ENCODE measurements at regions not wholly inside any gene's neighbourhood (a gene's known extent, or its start where the extent isn't known, plus 50 kb on each side); places are given as distances from the start of the nearest gene placed in this dataset.

- H3K27ac Mint-ChIP-seq, result no peak overlapping the region
- no peaks in the 10 kb centered on the region for H3K4me1 Mint-ChIP-seq
- H3K27me3 Mint-ChIP-seq, result no peaks in the 10 kb centered on the region
- H3K9me3 Mint-ChIP-seq, result peaks cover 32% of the 10 kb centered on the region
- H3K4me3 Mint-ChIP-seq, result no peak overlapping the region
- H3K36me3 Mint-ChIP-seq, result no peaks in the 10 kb centered on the region
Measured at GRCh38 chr5:98690002-98690401, 83.5 kb upstream of the RGMB start.

GRCh38 chr5:98694902-98695301, 78.6 kb upstream of the RGMB start:
- H3K36me3 Mint-ChIP-seq, result no peaks in the 10 kb centered on the region
- no peaks in the 10 kb centered on the region for H3K4me1 Mint-ChIP-seq
- H3K9me3 Mint-ChIP-seq, result peaks cover 13% of the 10 kb centered on the region
- H3K27ac Mint-ChIP-seq, result no peak overlapping the region
- peaks cover 10% of the 10 kb centered on the region for H3K27me3 Mint-ChIP-seq
- H3K4me3 Mint-ChIP-seq, result no peak overlapping the region

- Mint-ChIP-seq H3K9me3 (peaks cover 23% of the 10 kb centered on the region), H3K27ac (no peak overlapping the region), H3K27me3 (peaks cover 17% of the 10 kb centered on the region), H3K4me1 (no peaks in the 10 kb centered on the region), H3K36me3 (peaks cover 6% of the 10 kb centered on the region), H3K4me3 (no peak overlapping the region)
Measured at GRCh38 chr5:98698359-98698758, 75.1 kb upstream of the RGMB start.

DNA sequence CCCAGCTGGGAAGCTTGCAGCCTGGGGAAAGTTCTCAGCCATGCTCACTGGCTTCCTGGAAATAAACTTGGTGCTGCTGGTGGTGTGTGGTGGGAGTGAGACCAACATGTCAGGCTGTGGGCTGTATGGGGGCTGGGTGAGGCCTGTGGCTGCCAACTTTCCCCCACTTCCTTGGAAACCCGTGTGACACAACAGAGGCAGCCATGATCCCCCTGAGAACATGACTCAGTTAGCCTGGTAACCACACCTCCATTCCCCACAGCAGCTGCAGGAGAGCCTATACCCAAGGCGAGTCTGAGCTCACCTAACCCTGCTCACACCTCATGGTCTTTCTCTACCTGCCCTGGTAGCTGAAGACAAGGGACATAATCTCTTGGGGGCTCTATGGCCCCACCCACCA, 72.7 kb upstream of the RGMB start:
- H3K9me3 Mint-ChIP-seq, result peaks cover 15% of the 10 kb centered on the region
- peaks cover 8% of the 10 kb centered on the region for H3K36me3 Mint-ChIP-seq
- no peak overlapping the region for H3K4me3 Mint-ChIP-seq
- peaks cover 17% of the 10 kb centered on the region for H3K27me3 Mint-ChIP-seq
- no peaks in the 10 kb centered on the region for H3K4me1 Mint-ChIP-seq
- H3K27ac Mint-ChIP-seq, result no peak overlapping the region

- Mint-ChIP-seq H3K4me3 (no peak overlapping the region), H3K27ac (no peak overlapping the region), H3K27me3 (peaks cover 11% of the 10 kb centered on the region), H3K4me1 (no peaks in the 10 kb centered on the region), H3K9me3 (peaks cover 24% of the 10 kb centered on the region), H3K36me3 (peaks cover 8% of the 10 kb centered on the region)
Measured at GRCh38 chr5:98705841-98706240, 67.6 kb upstream of the RGMB start.

DNA sequence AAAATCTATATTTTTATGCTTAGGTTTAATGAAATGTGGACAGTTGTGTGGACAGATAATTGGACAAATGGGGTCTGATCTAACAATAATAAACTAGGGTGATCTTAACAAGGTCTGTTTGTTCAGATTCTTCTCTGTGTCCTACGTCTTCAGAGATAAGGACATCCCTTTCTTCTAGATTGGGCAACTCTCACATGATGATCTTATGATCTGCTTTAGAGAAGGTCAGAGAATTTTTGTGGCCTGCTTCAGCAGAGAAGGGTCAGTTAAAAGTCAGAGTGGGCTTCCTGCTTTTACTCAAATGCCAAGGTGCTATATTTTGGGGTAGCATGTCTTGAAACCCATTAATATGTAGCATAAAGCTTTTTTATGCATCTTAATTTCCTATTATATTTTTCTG, 63.8 kb upstream of the RGMB start:
- Mint-ChIP-seq H3K9me3 (peaks cover 9% of the 10 kb centered on the region), H3K4me1 (no peaks in the 10 kb centered on the region), H3K36me3 (no peaks in the 10 kb centered on the region), H3K27ac (no peak overlapping the region), H3K27me3 (peaks cover 4% of the 10 kb centered on the region), H3K4me3 (no peak overlapping the region)

DNA sequence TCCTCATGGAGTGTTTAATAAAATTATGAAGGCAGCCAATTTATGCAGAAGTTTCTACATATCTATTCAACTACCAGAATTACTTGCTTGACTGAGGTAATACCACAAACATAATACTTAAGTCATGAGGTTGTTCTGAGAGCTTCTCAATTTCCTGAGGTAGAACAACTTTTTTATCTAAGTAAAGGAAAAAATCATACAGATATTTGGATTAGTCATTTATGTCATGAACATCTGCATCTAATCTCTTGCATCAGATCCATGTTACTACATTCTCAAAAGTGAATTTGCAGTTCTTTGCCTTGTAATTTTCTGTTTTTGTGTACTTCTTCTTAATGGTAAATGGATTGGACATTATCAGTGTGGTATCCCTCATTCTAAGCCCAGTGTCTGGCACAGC, 60.4 kb upstream of the RGMB start:
- Mint-ChIP-seq H3K27ac (no peak overlapping the region), H3K4me3 (no peak overlapping the region), H3K27me3 (peaks cover 2% of the 10 kb centered on the region), H3K9me3 (no peaks in the 10 kb centered on the region), H3K4me1 (no peaks in the 10 kb centered on the region), H3K36me3 (no peaks in the 10 kb centered on the region)

DNA sequence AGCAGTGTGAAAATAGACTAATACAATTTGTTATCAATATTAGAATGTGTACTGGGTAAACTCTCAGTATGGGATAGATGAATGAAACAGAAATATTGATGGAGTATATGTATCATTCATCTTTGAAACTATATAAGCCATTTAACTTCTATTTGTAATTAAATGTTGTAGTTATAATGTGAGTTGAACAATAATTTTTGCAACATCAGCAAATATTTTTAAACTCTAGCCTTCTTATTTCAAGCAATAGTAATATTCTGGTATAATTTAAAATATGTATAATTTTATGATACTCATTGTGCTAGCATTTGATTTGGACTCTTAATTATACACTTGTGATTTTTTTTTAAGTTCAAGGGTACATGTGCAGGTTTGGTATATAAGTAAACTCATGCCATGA, 59.6 kb upstream of the RGMB start:
- H3K4me3 Mint-ChIP-seq, result no peak overlapping the region
- peaks cover 1% of the 10 kb centered on the region for H3K36me3 Mint-ChIP-seq
- H3K27ac Mint-ChIP-seq, result no peak overlapping the region
- no peaks in the 10 kb centered on the region for H3K9me3 Mint-ChIP-seq
- H3K4me1 Mint-ChIP-seq, result no peaks in the 10 kb centered on the region
- H3K27me3 Mint-ChIP-seq, result peaks cover 2% of the 10 kb centered on the region

GRCh38 chr5:98714710-98715288, 58.7 kb upstream of the RGMB start:
- Mint-ChIP-seq H3K27ac (no peak overlapping the region), H3K36me3 (peaks cover 1% of the 10 kb centered on the region), H3K4me1 (no peaks in the 10 kb centered on the region), H3K9me3 (no peaks in the 10 kb centered on the region), H3K4me3 (no peak overlapping the region), H3K27me3 (peaks cover 2% of the 10 kb centered on the region)

DNA sequence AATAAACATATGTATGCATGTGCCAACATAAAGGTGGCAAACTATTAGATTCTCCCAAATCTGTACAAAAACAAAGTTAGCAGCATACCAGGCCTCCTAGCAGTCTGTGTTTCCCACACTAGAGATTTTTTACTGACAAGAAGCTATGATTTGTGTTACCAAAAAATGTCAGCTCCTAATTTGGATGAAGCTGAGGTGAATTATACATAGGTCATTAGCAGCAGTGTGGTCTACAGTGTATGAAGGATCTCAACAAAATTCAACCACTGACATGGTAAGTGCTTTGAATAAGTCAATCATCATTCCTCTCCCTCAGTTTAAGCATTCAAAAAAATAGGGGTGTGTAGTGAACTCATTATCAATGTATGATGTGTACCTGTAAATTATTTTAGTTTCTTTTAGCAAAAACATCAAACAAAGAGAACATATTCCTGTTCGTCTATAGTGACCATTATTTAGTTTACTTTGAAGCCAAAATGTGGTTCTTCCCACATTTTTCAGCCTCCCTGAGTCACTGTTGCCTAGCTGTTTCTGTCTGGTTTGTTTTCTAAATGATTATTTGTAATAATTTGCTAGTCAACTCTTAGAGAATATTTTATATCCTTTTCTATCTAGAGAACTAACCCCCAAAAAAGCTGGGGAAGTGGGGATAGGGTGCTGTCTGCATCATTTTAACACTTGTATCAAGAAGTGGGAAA, 52.1 kb upstream of the RGMB start:
- Mint-ChIP-seq H3K27me3 (peaks cover 2% of the 10 kb centered on the region), H3K36me3 (peaks cover 1% of the 10 kb centered on the region), H3K27ac (no peak overlapping the region), H3K9me3 (no peaks in the 10 kb centered on the region), H3K4me1 (no peaks in the 10 kb centered on the region), H3K4me3 (no peak overlapping the region)

DNA sequence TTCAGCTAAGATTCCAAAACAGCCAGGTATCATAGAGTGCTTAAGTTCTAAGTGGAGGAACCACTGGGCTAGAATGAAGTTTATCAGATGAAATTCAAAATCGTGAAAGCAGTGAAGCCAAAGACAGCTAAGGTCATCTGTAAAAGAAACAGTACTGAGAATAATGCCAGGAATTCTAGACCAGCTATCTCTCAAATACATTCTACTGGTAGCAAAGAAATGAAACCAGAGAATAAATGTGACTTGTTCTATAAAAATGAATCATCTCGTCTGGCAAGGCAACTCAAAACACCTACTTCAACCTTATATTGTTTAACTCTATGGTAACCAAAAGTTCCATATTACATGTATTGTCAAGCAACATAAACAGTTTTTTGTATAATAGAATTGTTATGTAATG, 51.3 kb upstream of the RGMB start:
- Mint-ChIP-seq H3K27me3 (peaks cover 4% of the 10 kb centered on the region), H3K36me3 (peaks cover 1% of the 10 kb centered on the region), H3K4me1 (no peaks in the 10 kb centered on the region), H3K9me3 (no peaks in the 10 kb centered on the region), H3K27ac (no peak overlapping the region), H3K4me3 (no peak overlapping the region)

- Mint-ChIP-seq H3K27ac (no peak overlapping the region), H3K36me3 (peaks cover 1% of the 10 kb centered on the region), H3K4me1 (no peaks in the 10 kb centered on the region), H3K4me3 (no peak overlapping the region), H3K9me3 (no peaks in the 10 kb centered on the region), H3K27me3 (peaks cover 4% of the 10 kb centered on the region)
Measured at GRCh38 chr5:98723061-98723460, 50.4 kb upstream of the RGMB start.
